Activated naive CD4-positive, alpha-beta T cell treated with anti-CD3 and anti-CD28 coated beads, Interleukin-2, amount 50 U/mL, for 72 hours (primary cell): ENCODE measurements at regions not wholly inside any gene's neighbourhood (a gene's known extent, or its start where the extent isn't known, plus 50 kb on each side); places are given as distances from the start of the nearest gene placed in this dataset.

Source experiments
- ATAC-seq, 2 donors: fragments of 150-1000 bp; cut with Tn5 transposase; 2 replicates each; pipeline ENCODE4 v1.10.0; 2021; ENCODE audit warnings: mild to moderate bottlenecking in 2 of 2, moderate library complexity in 2 of 2
- DNase-seq, 2 donors: peaks; one replicate each; pipeline ENCODE4 v3.0.0; 2021 to 2022; ENCODE audit warnings: low spot score in 2 of 2
- H3K27ac Mint-ChIP-seq, 2 donors: one replicate each; pipeline ENCODE4 v1.8.0; 2022; ENCODE audit warnings: mild to moderate bottlenecking in 2 of 2, mixed read lengths in 2 of 2
- H3K36me3 Mint-ChIP-seq, 2 donors: one replicate each; pipeline ENCODE4 v1.8.0; 2022; ENCODE audit warnings: mixed read lengths in 2 of 2
- H3K9me3 Mint-ChIP-seq, 2 donors: one replicate each; pipeline ENCODE4 v1.8.0; 2022; ENCODE audit warnings: mixed read lengths in 2 of 2

DNA sequence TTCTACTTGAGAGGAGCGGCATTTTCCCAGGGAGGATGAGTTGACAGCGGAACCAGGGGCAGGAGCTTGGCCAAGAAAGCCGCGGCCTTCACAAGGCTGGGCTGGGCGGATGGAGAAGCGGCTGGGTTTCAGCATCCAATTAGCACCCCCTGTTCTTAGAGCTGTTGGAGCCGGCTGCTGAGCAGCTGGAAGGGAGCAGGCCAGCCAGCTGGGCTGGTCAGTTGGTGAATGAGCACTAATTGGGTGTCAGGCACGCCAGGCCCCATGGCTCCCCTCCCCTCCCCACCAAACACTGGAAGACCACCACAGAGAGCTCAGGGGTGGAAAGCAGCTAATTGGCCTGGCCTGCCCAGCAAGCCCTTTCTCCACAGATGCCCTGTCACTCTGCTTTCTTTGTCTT, 245.6 kb downstream of the RRAGC start:
- ATAC-seq (no peak), DNase-seq (no peak)
- H3K27ac Mint-ChIP-seq, result no peak overlapping the region
- peaks cover 0 to 8% of the 10 kb centered on the region in 2 donors for H3K36me3 Mint-ChIP-seq
- peaks cover 4 to 9% of the 10 kb centered on the region in 2 donors for H3K9me3 Mint-ChIP-seq

DNA sequence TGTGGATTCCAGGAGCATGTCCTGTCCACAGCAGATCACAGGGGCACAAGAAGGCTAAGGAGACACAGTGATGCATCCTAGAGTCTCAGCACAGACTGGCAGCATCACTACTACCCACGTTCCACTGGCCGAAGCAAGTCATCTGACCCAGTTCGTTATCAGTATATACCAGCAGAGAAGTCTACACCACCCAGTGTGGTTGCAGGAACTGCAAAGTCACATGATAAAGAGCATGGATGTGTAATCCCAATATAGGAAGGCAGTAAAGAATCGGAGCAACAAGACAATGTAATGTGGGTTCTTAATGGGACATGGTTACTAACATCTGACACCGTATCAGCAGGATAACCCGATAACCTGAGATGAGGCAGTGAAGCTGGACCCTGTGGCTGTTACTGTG, 246.6 kb downstream of the RRAGC start:
- DNase-seq, result no peak
- Mint-ChIP-seq H3K36me3 (peaks cover 0 to 8% of the 10 kb centered on the region in 2 donors), H3K9me3 (peaks cover 4 to 9% of the 10 kb centered on the region in 2 donors), H3K27ac (no peak overlapping the region)
- no peak for ATAC-seq

DNA sequence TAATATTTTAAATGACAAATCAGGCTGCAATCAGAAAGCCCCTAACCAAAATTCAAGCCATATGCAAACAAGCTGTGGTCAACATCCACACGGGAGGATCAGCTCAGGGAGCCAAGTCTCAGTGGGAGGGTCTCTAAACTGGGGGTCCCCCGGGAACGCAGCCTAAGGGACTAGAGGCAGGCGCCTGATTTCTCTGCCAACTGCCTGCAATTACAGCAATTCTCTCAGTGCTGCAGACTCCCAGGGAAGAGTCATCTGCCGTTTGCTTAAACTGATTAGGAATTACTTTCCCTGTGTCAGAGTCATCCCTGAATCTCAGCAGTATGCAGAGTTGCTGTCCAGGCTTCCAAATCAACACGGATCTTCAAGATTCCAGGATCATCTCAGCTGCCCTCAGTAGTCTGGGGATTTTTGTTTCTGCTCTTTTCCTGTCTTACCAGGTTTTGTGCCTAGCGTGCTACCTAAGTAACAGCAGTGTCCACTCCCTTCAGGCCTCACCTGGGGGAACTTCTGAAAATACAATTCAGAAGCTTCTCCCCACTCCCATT, 247.8 kb downstream of the RRAGC start:
- H3K9me3 Mint-ChIP-seq, result peaks cover 4 to 9% of the 10 kb centered on the region in 2 donors
- ATAC-seq (no peak), DNase-seq (no peak)
- H3K27ac Mint-ChIP-seq, result no peak overlapping the region
- H3K36me3 Mint-ChIP-seq, result peaks cover 0 to 8% of the 10 kb centered on the region in 2 donors

DNA sequence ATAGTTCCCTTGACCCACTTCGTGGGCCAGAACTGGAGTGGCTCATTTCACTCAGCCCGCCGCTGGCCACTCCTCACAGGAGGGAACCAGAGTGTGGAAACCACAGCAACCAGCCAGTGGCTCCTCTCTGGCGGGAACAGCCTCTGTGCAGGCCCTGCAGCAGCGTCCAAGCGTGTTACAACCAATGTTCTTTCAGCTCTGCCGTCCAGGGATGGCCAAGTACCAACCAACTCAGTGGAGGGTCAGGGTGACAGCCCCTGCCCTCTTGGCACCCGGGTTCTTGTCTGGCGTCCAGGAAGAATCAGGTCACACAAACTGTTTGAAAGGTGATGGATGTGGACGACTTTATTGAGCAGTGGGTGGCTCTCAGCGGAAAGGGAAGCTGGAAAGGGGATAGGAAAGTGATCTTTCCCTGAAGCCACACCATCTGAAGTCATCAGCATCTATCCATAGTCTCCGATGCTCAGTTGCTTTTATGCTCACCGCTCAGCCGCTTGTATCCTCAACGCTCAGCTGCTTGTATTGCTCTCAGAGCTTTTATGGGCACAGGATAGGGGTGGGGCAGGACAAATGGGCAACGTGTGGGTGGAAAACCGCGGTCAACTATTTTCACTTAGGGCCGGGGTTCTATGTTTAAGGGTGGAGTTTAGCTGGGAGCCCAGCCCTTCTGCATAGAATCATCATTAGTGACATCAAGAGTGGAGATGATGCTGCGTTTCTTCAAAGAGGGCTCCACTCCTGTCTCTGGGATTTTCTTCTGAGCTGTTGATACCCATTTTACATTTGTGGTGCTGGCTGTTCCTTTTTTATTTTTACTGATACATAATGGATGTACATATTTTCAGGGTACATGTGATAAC, 250.2 kb downstream of the RRAGC start:
- DNase-seq (no peak), ATAC-seq (no peak)
- Mint-ChIP-seq H3K27ac (no peak overlapping the region), H3K36me3 (no peaks in the 10 kb centered on the region), H3K9me3 (no peaks in the 10 kb centered on the region)

DNA sequence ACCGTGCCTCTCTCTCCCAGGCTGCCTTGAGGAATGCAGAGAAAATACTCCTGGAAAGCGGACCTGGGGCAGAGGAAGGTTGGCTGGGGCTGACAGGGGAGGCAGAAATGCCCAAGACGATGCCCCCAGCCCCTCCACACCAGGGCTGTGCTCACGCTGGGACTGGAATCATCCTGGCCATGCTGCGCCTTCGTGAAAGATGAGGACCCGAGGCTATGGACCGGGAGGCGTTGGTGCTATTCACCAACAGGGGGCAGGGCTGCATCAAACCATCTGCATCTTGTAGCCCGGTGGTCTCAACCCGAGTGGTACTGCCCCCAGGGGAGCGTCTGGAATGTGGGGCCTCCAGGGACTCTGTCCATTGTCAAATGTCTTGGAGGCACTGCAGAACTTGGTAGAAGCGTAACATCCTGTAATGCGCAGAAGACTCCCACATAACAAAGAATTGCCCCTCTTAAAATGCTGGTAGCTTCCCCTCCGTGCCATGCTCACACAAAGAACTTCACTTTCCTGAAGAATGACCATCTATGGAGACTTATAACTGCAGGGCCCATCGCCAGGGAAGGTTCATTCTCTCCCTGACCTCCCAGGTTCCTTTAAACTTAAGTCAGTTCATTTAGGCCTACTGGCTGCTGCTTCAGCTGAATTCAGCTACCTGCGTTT, 251.2 kb downstream of the RRAGC start:
- ATAC-seq (peak in 1 of 2 donors; percentile 34), DNase-seq (no peak)
- Mint-ChIP-seq H3K27ac (no peak overlapping the region), H3K36me3 (no peaks in the 10 kb centered on the region), H3K9me3 (no peaks in the 10 kb centered on the region)

DNA sequence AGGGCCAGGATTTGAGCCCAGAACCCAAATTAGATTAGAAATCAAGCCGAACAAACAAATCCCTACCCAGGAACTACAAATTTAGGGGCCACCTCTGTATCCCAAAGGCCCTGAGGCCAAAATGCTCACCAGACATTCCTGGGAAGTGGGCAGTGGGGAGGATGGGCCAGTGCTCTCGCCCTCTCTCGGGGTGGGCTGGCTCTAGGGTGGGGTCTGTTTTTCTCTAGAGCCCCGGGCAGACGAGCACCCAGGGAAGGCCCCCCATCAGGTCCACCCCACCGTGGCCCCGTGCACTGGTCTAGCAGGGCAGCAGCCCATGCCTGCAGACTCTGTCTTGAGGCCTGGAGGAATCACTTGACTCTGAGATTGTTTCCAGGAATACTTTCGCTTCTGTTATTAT, 252.0 kb downstream of the RRAGC start:
- DNase-seq (no peak), ATAC-seq (no peak)
- Mint-ChIP-seq H3K27ac (no peak overlapping the region), H3K9me3 (no peaks in the 10 kb centered on the region), H3K36me3 (no peaks in the 10 kb centered on the region)

DNA sequence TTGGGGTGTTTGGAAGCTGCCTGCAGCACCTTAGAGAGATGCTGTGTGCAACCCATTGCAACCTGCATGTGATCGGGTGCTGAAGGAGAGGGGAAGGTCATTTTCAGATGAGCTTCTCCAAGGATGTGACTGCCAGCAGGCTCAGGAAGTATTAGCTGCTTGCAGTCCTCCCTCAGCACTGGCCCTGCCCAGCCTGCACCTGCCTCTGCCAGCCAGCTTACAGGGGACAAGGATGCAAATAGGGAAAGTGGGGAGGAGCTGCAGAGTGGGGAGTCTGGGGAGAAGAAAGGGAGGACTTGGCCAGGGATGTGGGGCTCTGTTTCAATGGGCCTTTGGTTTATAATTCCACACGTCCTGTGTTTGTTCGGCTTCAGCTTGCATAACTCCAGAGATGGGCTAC, 254.5 kb downstream of the RRAGC start:
- DNase-seq (no peak), ATAC-seq (no peak)
- H3K36me3 Mint-ChIP-seq, result no peaks in the 10 kb centered on the region
- no peaks in the 10 kb centered on the region for H3K9me3 Mint-ChIP-seq
- H3K27ac Mint-ChIP-seq, result no peak overlapping the region

DNA sequence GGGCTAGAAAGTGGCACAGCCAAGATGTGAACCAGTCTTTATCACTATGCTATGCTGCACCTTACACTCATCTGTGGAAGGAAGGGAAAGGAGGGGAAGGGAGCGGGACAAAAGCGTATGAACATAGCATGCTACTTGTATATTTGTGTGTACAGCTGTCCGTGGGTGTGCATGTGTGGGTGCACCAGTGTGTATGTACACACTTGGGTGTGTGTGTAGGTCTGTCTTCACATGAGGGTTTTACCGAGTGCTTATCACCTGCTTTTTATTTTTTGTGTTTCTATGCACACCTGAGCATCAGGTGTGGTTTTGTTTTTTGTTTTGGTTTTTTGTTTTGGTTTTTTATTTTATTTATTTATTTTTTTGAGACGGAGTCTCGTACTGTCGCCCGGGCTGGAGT, 255.7 kb downstream of the RRAGC start:
- no peaks in the 10 kb centered on the region for H3K36me3 Mint-ChIP-seq
- H3K9me3 Mint-ChIP-seq, result no peaks in the 10 kb centered on the region

DNA sequence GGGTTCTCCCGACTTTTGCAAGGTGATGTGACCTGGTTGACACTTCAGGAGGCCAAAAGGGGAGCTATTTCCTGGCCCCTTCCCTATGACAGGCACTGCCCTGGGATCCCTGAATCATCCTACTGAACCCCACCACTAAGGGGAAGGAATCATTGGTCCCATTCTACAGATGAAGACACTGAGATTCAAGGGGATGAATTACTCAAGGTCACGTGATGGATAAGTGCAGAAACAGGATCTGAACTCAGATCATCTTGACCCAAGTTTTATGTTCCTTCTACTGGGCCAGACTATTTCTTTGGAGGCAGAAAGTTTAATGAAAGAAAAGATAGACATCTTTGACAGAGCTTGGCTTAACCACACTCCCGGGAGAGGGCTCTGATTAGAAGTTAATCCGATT, 258.7 kb downstream of the RRAGC start:
- DNase-seq (no peak), ATAC-seq (no peak)
- no peaks in the 10 kb centered on the region for H3K9me3 Mint-ChIP-seq
- H3K36me3 Mint-ChIP-seq, result no peaks in the 10 kb centered on the region
- no peak overlapping the region for H3K27ac Mint-ChIP-seq

More for the DNA sequence above, 255.7 kb downstream of the RRAGC start:
- no peak overlapping the region for H3K27ac Mint-ChIP-seq
- DNase-seq (no peak), ATAC-seq (no peak)

DNA sequence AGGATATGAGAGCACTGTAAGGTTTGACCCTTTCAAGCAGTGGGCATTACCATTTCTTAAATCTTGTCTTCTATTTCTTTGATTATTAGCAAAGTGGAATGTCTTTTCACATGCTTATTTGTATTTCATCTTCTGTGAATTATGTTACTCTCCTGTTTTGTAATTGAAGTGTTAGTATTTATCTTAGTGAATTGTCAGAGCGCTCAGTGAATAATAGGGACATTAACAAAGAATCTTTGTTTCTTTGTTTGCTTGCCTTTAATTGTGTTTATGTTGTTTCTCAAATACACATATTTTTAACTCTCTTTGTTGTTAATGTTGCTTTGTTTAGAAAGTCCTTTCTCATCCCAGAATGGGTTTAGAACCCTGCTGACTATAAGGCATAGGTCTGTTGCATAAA, 259.3 kb downstream of the RRAGC start:
- ATAC-seq (no peak), DNase-seq (no peak)
- Mint-ChIP-seq H3K36me3 (peaks cover 0 to 6% of the 10 kb centered on the region in 2 donors), H3K9me3 (peaks cover 0 to under 1% of the 10 kb centered on the region in 2 donors), H3K27ac (no peak overlapping the region)

DNA sequence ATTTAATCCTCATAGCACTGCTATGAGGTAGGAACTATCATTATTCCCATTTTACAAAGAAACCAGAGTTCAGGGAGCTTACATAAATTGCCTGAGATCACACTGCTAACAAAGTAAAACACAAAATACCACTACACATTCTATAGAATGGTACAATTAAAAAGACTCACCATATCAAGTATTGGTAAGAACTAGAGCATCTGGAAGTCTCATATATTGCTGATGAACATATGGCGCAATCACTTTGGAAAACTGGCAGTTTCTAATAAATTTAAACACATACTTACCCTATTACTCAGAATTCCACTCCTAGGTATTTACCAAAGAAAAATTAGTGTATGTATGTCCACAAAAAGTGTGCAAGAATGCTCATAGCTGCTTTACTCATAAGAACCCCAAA, 261.5 kb downstream of the RRAGC start:
- no peak overlapping the region for H3K27ac Mint-ChIP-seq
- peaks cover 7 to 8% of the 10 kb centered on the region in 2 donors for H3K9me3 Mint-ChIP-seq
- DNase-seq (no peak), ATAC-seq (no peak)
- H3K36me3 Mint-ChIP-seq, result peaks cover 14 to 27% of the 10 kb centered on the region in 2 donors

DNA sequence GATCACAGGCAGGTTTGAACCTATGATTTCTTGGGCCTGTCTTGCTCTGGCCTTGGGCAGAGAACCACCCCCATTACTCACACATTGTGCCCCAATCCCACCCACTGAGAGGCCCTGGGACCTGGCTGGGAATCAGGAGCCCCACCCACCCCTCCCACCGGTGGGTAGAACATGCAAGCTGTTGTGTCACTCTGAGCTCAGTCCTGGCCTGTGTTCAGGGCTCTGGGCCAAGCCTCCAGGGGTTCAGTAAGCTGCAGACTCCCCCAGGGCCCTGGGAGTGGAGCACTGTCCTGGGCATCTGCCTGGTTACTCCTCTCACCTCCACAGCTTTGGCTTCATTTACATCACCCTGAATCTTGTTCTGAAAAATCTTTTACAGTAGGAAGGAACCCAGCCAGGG, 270.5 kb downstream of the RRAGC start:
- H3K36me3 Mint-ChIP-seq, result peaks cover 2 to 14% of the 10 kb centered on the region in 2 donors
- no peak overlapping the region for H3K27ac Mint-ChIP-seq
- peaks cover 2 to 9% of the 10 kb centered on the region in 2 donors for H3K9me3 Mint-ChIP-seq
- ATAC-seq (no peak), DNase-seq (no peak)

DNA sequence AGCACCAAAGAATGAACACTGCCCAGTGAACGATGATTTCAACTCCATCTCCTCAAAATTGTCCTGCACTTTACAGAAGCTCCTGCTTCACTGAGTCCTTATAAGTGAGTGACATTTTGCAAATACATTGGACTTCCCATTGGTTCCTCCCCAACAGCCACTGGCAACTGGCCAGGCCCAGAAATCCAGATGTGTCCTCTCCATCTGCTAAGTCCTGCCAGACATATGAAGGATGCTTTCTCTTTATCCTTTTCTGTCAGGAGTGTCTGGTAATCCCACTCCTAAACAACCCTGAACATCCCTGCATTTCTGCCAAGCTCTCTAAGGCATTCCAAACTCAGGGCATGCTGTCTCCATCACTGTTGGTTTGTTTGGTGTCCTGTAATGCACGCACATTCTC, 271.8 kb downstream of the RRAGC start:
- Mint-ChIP-seq H3K9me3 (peaks cover 0 to 12% of the 10 kb centered on the region in 2 donors), H3K27ac (no peak overlapping the region), H3K36me3 (peaks cover 4 to 8% of the 10 kb centered on the region in 2 donors)
- DNase-seq (no peak), ATAC-seq (no peak)

DNA sequence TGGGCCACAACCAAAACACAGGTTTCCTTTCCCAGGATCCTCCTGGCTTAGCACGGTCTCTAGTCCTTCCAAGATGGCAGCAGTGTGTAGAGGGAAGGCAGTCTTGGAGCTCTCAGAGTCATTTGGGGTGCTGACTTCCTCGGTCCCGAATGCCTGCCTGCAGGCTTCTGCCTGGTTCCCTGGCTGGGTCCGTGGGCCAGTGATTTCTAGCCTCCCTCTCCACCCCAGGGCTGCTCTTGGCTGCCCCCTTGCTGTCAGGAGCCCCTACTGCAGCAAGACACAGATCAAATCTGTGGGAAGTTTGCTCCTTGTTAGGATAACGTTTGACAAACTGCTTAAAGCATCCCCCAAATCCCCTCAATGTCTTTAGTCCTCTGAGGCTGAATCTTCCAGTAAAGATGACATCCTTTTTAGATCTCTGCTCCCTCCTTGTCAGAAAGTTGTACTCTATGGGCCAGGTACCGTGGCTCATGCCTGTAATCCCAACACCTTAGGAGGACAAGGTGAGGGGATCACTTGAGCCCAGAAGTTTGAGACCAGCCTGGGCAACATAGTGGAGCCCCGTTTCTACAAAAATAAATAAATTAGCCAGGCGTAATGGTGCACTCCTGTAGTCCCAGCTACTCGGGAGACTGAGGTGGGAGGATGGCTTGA, 272.5 kb downstream of the RRAGC start:
- Mint-ChIP-seq H3K9me3 (peaks cover 0 to 9% of the 10 kb centered on the region in 2 donors), H3K36me3 (peaks cover 0 to 11% of the 10 kb centered on the region in 2 donors), H3K27ac (no peak overlapping the region)
- peak; percentile 59 to 69 for DNase-seq
- peak; percentile 62 to 64 for ATAC-seq

DNA sequence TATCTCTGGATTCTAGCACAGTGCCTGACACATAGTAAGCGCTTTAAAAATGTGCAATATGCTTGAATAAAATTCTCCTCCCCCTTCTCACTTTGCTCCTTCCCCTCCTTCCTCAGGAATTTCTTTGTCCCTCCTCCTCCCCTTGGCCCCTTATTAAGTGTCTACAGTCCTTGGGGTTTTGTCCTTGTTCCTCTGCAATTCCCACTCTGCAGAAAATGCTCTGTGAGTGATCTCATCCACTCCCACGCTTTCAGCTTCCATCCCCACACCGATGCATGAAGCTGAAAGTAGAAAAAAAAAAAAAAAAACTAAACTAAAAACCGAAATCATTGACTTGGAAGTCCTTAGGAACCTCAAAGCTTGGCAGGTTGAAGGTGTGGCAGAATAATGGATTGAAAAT, 273.6 kb downstream of the RRAGC start:
- Mint-ChIP-seq H3K9me3 (peaks cover 0 to 9% of the 10 kb centered on the region in 2 donors), H3K36me3 (peaks cover 0 to 11% of the 10 kb centered on the region in 2 donors), H3K27ac (peak overlapping the region in 1 of 2 donors; percentile 72)
- ATAC-seq (no peak), DNase-seq (no peak)

DNA sequence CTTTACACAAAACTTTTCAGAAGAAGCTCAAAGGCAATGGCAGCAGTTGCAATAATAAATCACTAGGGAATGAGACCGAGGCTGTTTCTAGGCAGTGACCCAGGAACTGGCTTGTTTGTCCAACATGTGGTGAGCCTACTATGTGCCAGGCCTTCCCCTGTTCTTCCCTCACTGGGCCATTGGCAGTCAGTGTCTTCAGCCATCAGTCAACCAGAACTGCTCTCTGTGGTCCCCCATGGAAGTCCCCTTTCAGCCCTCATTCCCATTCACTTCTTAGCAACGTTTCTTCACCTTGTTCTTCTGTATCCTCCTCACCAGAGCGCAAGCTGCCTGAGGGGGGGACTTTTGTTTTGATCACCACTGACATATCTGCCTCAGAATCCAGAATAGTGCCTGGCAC, 274.1 kb downstream of the RRAGC start:
- H3K36me3 Mint-ChIP-seq, result peaks cover 0 to 11% of the 10 kb centered on the region in 2 donors
- H3K27ac Mint-ChIP-seq, result no peak overlapping the region
- ATAC-seq, result peak in 1 of 2 donors; percentile 36
- peaks cover 0 to 9% of the 10 kb centered on the region in 2 donors for H3K9me3 Mint-ChIP-seq
- no peak for DNase-seq
